HL-60 (cell line): ENCODE measurements at regions not wholly inside any gene's neighbourhood (a gene's known extent, or its start where the extent isn't known, plus 50 kb on each side); places are given as distances from the start of the nearest gene placed in this dataset.

Experiments
- DNase-seq, 2 experiments: peaks; one replicate each; pipeline ENCODE4 v3.0.0-alpha.2; 2010 to 2020; ENCODE audit warnings: low read depth in 1 of 2, low spot score in 1 of 2
- H3K27ac ChIP-seq: fragments of 250-450 bp; sonication (Bioruptor Pico); replicated peaks from 2 replicates; pipeline ENCODE4 v1.5.1; 2020; ENCODE audit warnings: mild to moderate bottlenecking, moderate library complexity
- H3K27me3 ChIP-seq: fragments of 250-450 bp; sonication (Bioruptor Pico); 2 replicates; pipeline ENCODE4 v1.5.1; 2021; ENCODE audit warnings: mild to moderate bottlenecking, moderate library complexity; ENCODE audit not compliant: insufficient read depth, poor library complexity, severe bottlenecking
- H3K4me3 ChIP-seq: replicated peaks from 2 replicates; pipeline ENCODE4 v1.5.1; 2011; ENCODE audit warnings: mild to moderate bottlenecking, control low read depth, low read length; ENCODE audit not compliant: insufficient read depth
- GABPA ChIP-seq: IDR thresholded peaks from 2 replicates; pipeline ENCODE4 v1.6.1; 2012; ENCODE audit warnings: low read depth
- POLR2AphosphoS5 ChIP-seq: IDR thresholded peaks from 2 replicates; pipeline ENCODE4 v1.6.1; 2012; ENCODE audit warnings: low read depth
- REST ChIP-seq: IDR thresholded peaks from 2 replicates; pipeline ENCODE4 v1.6.1; 2012; ENCODE audit warnings: low read depth; ENCODE audit not compliant: insufficient replicate concordance
- SPI1 ChIP-seq: IDR thresholded peaks from 2 replicates; pipeline ENCODE4 v1.6.1; 2012; ENCODE audit warnings: low read depth, mild to moderate bottlenecking, borderline replicate concordance
- TF ChIP-seq, protein P1 (sequence below): IDR thresholded peaks from one replicate; pipeline ENCODE4 v1.5.1; 2011; ENCODE audit warnings: low read length, control low read depth, inconsistent platforms; ENCODE audit not compliant: insufficient read depth

DNA sequence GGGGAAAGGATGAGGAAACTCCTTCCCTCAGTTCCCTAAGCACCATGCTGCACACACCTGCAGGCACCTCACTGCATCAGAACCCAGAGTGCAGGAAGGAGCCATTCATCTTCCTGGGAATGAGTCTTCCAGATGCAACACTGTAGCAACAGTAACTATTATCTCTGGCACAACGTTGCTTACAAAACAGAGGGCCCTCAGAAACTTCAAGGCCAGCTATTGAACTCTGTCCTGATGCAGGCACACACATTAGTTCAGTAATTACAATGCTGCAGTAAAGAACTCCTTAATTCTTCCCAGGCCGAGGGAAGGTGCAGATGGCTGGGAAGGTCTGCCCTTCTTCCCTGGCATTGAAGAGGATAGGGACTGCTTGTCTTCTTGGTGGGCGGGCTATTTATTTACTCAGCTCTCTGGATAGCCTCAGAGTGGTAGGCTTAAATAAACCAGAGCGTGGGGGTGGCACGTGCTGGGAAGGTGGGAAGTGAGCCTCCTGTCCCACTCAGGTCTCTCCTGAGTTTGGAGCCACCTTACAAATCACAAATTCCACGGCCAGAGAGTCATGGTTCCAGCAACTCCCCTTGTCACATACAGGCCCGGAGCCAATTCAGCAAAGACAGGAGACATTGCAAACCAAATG is 125.1 kb upstream of the JCAD start:
- H3K27ac ChIP-seq = no peak overlapping the region
- no peak for DNase-seq
- TF ChIP-seq GABPA = no peak
- no peaks in the 10 kb centered on the region for H3K27me3 ChIP-seq
- no peak overlapping the region for H3K4me3 ChIP-seq

GRCh38 chr10:30183055-30183402 is 123.6 kb upstream of the JCAD start:
- TF ChIP-seq, protein P1, sequence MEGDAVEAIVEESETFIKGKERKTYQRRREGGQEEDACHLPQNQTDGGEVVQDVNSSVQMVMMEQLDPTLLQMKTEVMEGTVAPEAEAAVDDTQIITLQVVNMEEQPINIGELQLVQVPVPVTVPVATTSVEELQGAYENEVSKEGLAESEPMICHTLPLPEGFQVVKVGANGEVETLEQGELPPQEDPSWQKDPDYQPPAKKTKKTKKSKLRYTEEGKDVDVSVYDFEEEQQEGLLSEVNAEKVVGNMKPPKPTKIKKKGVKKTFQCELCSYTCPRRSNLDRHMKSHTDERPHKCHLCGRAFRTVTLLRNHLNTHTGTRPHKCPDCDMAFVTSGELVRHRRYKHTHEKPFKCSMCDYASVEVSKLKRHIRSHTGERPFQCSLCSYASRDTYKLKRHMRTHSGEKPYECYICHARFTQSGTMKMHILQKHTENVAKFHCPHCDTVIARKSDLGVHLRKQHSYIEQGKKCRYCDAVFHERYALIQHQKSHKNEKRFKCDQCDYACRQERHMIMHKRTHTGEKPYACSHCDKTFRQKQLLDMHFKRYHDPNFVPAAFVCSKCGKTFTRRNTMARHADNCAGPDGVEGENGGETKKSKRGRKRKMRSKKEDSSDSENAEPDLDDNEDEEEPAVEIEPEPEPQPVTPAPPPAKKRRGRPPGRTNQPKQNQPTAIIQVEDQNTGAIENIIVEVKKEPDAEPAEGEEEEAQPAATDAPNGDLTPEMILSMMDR = no peak
- TF ChIP-seq GABPA (no peak), SPI1 (no peak), REST (no peak), POLR2AphosphoS5 (no peak)
- H3K4me3 ChIP-seq = no peak overlapping the region
- H3K27ac ChIP-seq = no peak overlapping the region
- H3K27me3 ChIP-seq = no peaks in the 10 kb centered on the region
- DNase-seq = no peak

DNA sequence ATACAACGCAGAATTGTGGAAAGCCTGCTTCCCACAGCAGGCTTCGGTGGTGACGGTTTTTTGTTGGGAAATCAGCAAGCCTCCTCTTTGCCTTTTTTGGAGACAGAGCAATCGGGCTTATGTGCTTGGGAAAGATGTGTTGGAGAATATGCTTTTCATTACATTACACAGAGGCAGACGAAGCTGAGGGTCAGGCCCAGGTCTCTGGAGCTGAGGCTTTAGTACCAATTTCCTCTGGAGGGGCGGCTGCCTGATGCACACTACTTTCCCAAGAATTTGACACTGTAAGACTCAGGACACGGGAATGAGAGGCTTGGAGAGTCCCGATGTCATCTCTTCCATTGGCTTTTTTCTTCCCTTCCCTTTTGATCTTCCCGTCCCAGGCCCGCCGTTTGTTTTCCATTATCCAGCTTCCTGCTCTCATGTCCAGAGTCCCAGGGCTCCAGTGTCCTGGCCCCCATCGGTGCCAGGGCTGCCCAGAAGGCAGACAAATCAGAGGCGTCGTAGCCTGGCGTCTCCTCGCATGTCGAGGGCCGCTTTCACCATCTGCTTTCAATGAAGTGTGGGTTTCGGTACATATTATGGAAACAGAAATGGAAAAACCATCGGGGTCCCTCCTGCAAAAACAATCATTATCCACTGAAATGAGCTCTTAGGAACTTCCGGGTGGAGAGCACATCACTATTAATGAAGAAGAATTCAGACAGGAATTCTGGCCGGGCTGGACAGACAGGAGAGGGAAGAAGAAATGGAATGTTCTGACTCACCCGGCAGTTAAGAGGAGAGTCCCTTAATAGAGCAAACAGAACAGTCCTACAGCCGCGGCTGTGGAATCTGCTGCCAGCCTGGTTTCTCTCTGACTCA is 123.0 kb upstream of the JCAD start:
- TF ChIP-seq SPI1 = no peak
- TF ChIP-seq POLR2AphosphoS5 = no peak
- TF ChIP-seq REST = no peak
- TF ChIP-seq GABPA = no peak
- TF ChIP-seq, protein P1 = no peak
- Histone ChIP-seq H3K4me3 (no peak overlapping the region), H3K27ac (no peak overlapping the region), H3K27me3 (no peaks in the 10 kb centered on the region)
- no peak for DNase-seq

DNA sequence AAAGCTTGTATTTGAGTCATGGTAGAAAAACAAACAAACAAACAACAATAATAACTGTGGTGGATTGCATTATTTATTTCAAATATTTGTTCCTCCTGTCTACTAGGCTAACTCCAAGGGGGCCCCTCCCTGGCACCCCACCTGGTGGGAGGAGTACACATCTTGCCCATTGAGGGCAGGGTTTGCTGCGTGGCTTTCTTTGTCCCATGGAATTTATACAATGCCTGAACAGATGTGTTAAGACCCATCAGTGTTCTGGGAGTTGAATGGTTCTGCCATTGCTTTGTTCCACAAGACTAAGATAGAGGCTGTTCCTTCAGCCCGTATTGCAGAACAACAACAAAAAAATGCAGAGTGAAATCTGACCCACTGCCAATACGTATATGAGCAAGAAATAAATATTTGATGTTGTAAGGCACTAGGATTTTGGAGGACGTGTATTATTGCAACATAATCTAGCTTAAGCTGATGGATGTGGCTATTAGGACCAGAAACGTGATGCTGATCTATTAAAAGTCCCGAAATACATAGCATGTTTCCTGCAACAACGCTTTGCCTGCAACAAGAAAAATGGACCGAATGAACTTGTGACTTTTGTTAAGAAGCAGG is 119.1 kb upstream of the JCAD start:
- no peak for TF ChIP-seq REST
- no peak for TF ChIP-seq SPI1
- TF ChIP-seq GABPA = no peak
- TF ChIP-seq POLR2AphosphoS5 = no peak
- no peak overlapping the region for H3K27ac ChIP-seq
- H3K4me3 ChIP-seq = no peak overlapping the region
- no peak for DNase-seq
- H3K27me3 ChIP-seq = no peaks in the 10 kb centered on the region
